ENCODE measurements at regions not wholly inside any gene's neighbourhood (a gene's known extent, or its start where the extent isn't known, plus 50 kb on each side); places are given as distances from the start of the nearest gene placed in this dataset.
"Not testable (repeated sequence)": the region's sequence is repeated elsewhere in the genome, so short reads cannot be mapped to it uniquely, and the experiment has no call there.

- not testable (repeated sequence) for TF ChIP-seq CTCF, POLR2A (IDR thresholded peaks at IDR 0.05)
Measured at GRCh38 chr2:184421456-184421855, 176.9 kb upstream of the ZNF804A start.

Data from vagina (tissue), 2 donors.